ENCODE measurements at regions not wholly inside any gene's neighbourhood (a gene's known extent, or its start where the extent isn't known, plus 50 kb on each side); places are given as distances from the start of the nearest gene placed in this dataset.

- TF ChIP-seq POLR2A (IDR thresholded peaks at IDR 0.05) (no peak), CTCF (IDR thresholded peaks at IDR 0.05) (no peak)
These were observed 211.5 kb downstream of the CHRDL1 start for GRCh38 chrX:110584083-110584482.

Measured in right lobe of liver (tissue), 4 donors.